Left ventricle myocardium inferior (tissue), 1 donor: ENCODE measurements at regions not wholly inside any gene's neighbourhood (a gene's known extent, or its start where the extent isn't known, plus 50 kb on each side); places are given as distances from the start of the nearest gene placed in this dataset.
"Not testable (repeated sequence)": the region's sequence is repeated elsewhere in the genome, so short reads cannot be mapped to it uniquely, and the experiment has no call there.

Experiments
- DNase-seq: peaks from one replicate; pipeline ENCODE4 v3.0.0-alpha.2; 2020
- H3K27ac ChIP-seq: fragments of 200-600 bp; replicated peaks from 2 replicates; pipeline ENCODE4 v1.8.0; 2021
- H3K27me3 ChIP-seq: fragments of 200-600 bp; 2 replicates; pipeline ENCODE4 v1.8.0; 2021; ENCODE audit warnings: low read depth
- H3K36me3 ChIP-seq: fragments of 200-600 bp; 2 replicates; pipeline ENCODE4 v1.8.0; 2021
- H3K4me1 ChIP-seq: fragments of 200-600 bp; 2 replicates; pipeline ENCODE4 v1.8.0; 2021
- H3K4me3 ChIP-seq: fragments of 200-600 bp; 2 replicates; pipeline ENCODE4 v1.8.0; 2021; ENCODE audit warnings: mild to moderate bottlenecking, moderate library complexity
- H3K9me3 ChIP-seq: fragments of 200-600 bp; replicated peaks from 2 replicates; pipeline ENCODE4 v1.8.0; 2021
- CTCF ChIP-seq: fragments of 200-600 bp; IDR thresholded peaks from 2 replicates; pipeline ENCODE4 v1.8.0; 2021; ENCODE audit warnings: antibody characterized with exemption, mild to moderate bottlenecking, borderline replicate concordance
- intact Hi-C: fragments of 100-400 bp; cut with micrococcal nuclease; formaldehyde crosslinking; loops from one replicate; pipeline ENCODE4 v1.11.0; 2022
- donor health status: DM: no; HTN: yes; CAD: no; lungs with severe emphysema.

- H3K36me3 ChIP-seq: no peaks in the 10 kb centered on the region
- H3K9me3 ChIP-seq: peaks cover 16% of the 10 kb centered on the region
- no peak for TF ChIP-seq CTCF
- intact Hi-C loops: no loop called here
- DNase-seq: no peak
- no peaks in the 10 kb centered on the region for H3K4me1 ChIP-seq
- no peak overlapping the region for H3K27ac ChIP-seq
- no peak overlapping the region for H3K4me3 ChIP-seq
- no peaks in the 10 kb centered on the region for H3K27me3 ChIP-seq
These were observed 365.5 kb downstream of the KCNN2 start for GRCh38 chr5:114727358-114727757.

DNA sequence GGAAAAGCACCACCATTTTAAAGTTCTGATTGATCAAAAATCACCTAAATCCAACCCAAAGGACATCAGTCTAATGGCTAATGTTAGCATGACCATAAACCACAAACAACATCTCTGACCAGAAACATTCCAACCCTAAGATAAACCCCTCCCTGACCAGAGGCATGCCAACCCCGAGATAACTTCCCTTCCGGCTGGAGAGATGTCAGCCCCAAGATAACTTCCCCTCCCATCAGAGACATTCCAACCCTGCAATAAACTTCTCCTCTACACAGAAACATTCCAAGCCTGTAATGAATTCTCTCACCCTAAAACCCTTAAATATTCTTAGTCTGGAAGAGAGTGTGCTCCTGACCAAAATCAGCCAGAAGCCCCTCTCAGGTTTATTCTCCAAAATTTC lies 364.3 kb downstream of the KCNN2 start:
- H3K27ac ChIP-seq: no peak overlapping the region
- no peaks in the 10 kb centered on the region for H3K4me1 ChIP-seq
- intact Hi-C loops: no loop called here
- no peak for DNase-seq
- H3K4me3 ChIP-seq: no peak overlapping the region
- no peaks in the 10 kb centered on the region for H3K27me3 ChIP-seq
- H3K36me3 ChIP-seq: no peaks in the 10 kb centered on the region
- H3K9me3 ChIP-seq: peaks cover 18% of the 10 kb centered on the region
- no peak for TF ChIP-seq CTCF

DNA sequence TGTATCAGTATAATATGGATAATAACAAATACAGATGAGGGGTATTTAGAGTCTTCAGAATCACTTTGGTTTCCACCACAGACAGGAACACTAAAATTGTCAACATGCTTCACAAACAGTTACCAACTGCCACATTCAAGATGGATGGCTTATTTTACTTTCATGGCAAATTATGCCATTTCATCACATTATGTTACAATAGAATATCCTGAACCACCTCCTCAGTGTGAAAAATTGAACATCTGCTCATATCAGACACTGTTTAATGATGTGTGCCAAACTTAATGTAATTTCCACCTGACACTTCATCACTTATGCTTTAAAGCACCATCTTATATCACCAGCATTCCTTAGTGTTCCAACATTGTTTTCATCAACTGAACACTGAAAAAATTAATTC lies 357.4 kb downstream of the KCNN2 start:
- Histone ChIP-seq H3K4me1 (no peaks in the 10 kb centered on the region), H3K9me3 (peaks cover 42% of the 10 kb centered on the region), H3K4me3 (no peak overlapping the region), H3K27ac (no peak overlapping the region), H3K36me3 (no peaks in the 10 kb centered on the region), H3K27me3 (no peaks in the 10 kb centered on the region)
- DNase-seq: no peak
- TF ChIP-seq CTCF: no peak
- intact Hi-C loops: no loop called here

DNA sequence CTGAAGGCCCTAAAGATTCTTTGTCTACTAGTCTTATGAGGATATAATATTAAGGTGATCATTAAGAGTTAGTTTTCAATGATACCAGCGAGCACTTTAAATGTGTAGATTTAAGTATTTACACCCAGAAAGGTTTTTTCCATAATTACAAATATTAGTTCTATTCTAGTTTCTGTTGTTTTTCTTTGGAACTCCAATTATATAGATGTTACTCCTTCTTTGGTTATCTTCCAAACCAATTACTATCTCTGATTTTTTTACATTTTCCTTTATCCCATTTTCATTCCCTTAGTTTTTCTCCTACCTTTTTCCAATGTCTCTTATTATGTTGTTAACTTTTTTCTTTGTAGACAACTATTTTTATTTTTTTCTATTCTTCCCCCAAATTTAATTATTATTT lies 355.1 kb downstream of the KCNN2 start:
- Histone ChIP-seq H3K4me3 (no peak overlapping the region), H3K4me1 (no peaks in the 10 kb centered on the region), H3K27me3 (no peaks in the 10 kb centered on the region), H3K9me3 (peaks cover 24% of the 10 kb centered on the region), H3K36me3 (no peaks in the 10 kb centered on the region), H3K27ac (no peak overlapping the region)
- no peak for DNase-seq
- TF ChIP-seq CTCF: no peak
- intact Hi-C loops: no loop called here

- H3K4me1 ChIP-seq, H3K4me3 ChIP-seq, H3K9me3 ChIP-seq, intact Hi-C loops, DNase-seq, H3K27ac ChIP-seq, H3K27me3 ChIP-seq, H3K36me3 ChIP-seq: not testable (repeated sequence)
These were observed 342.5 kb downstream of the KCNN2 start for GRCh38 chr5:114704225-114704893.

DNA sequence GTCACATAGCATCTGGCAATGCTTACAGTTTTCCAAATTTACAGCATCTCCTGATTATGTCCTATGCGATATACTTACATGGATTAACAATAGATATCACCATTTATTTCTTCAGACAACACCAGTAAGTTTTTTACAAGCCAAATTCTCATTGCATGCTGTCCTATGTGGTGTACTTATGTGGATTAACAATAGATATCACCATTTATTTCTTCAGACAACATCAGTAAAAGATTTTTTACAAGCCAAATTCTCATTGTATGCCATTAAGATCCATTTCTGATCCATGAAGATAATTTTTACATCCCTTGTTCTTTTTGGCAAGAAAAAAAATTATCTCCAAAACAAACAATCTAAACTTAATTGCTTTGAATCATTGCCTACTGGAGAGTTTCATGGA lies 340.9 kb downstream of the KCNN2 start:
- Histone ChIP-seq H3K27me3 (no peaks in the 10 kb centered on the region), H3K4me3 (no peak overlapping the region), H3K36me3 (no peaks in the 10 kb centered on the region), H3K27ac (no peak overlapping the region), H3K4me1 (no peaks in the 10 kb centered on the region), H3K9me3 (no peaks in the 10 kb centered on the region)
- intact Hi-C loops: no loop called here
- DNase-seq: no peak
- no peak for TF ChIP-seq CTCF
